ENCODE measurements at regions not wholly inside any gene's neighbourhood (a gene's known extent, or its start where the extent isn't known, plus 50 kb on each side); places are given as distances from the start of the nearest gene placed in this dataset.

- DNase-seq (ENCODE audit: low spot score in 2 of 2) = peak in 1 of 2 donors; percentile 31
- no peak for TF ChIP-seq POLR2A (IDR thresholded peaks at IDR 0.05)
- TF ChIP-seq CTCF (IDR thresholded peaks at IDR 0.05) = no peak
- WGBS, 2 donors = 80 to 81% methylated on average over 8 of the region's 8 CpGs
- no peak overlapping the region for H3K4me3 ChIP-seq (ENCODE audit: low read depth, poor library complexity, severe bottlenecking)
- intact Hi-C loops (cut with DNase I; ENCODE audit: low total_unique reads) = no loop called here
These were observed 377.1 kb upstream of the HS6ST1 start for GRCh38 chr2:128695646-128696220.

GRCh38 chr2:128696421-128696820 lies 377.8 kb upstream of the HS6ST1 start:
- no peak for DNase-seq (ENCODE audit: low spot score in 2 of 2)
- intact Hi-C loops (cut with DNase I; ENCODE audit: low total_unique reads) = no loop called here
- no peak for TF ChIP-seq POLR2A (IDR thresholded peaks at IDR 0.05)
- no peak for TF ChIP-seq CTCF (IDR thresholded peaks at IDR 0.05)
- H3K4me3 ChIP-seq (ENCODE audit: low read depth, poor library complexity, severe bottlenecking) = no peak overlapping the region
- 89% methylated on average over 6 of the region's 6 CpGs for WGBS, 2 donors

- no peak overlapping the region for H3K4me3 ChIP-seq (ENCODE audit: low read depth, poor library complexity, severe bottlenecking)
- no peak for TF ChIP-seq CTCF (IDR thresholded peaks at IDR 0.05)
- TF ChIP-seq POLR2A (IDR thresholded peaks at IDR 0.05) = no peak
- intact Hi-C loops (cut with DNase I; ENCODE audit: low total_unique reads) = no loop called here
- WGBS, 2 donors = 88 to 89% methylated on average over 2 of the region's 2 CpGs
- DNase-seq (ENCODE audit: low spot score in 2 of 2) = no peak
These were observed 382.8 kb upstream of the HS6ST1 start for GRCh38 chr2:128701418-128701817.

GRCh38 chr2:128702616-128703015 lies 383.9 kb upstream of the HS6ST1 start:
- intact Hi-C loops (cut with DNase I; ENCODE audit: low total_unique reads) = no loop called here
- 74 to 83% methylated on average over 1 of the region's 1 CpG for WGBS, 2 donors

GRCh38 chr2:128708106-128708816 lies 389.6 kb upstream of the HS6ST1 start:
- intact Hi-C loops (cut with DNase I; ENCODE audit: low total_unique reads) = no loop called here
- TF ChIP-seq POLR2A (IDR thresholded peaks at IDR 0.05) (no peak), CTCF (IDR thresholded peaks at IDR 0.05) (no peak)
- H3K4me3 ChIP-seq (ENCODE audit: low read depth, poor library complexity, severe bottlenecking) = no peak overlapping the region
- DNase-seq (ENCODE audit: low spot score in 2 of 2) = no peak

More at GRCh38 chr2:128702616-128703015, 383.9 kb upstream of the HS6ST1 start:
- H3K4me3 ChIP-seq (ENCODE audit: low read depth, poor library complexity, severe bottlenecking) = no peak overlapping the region
- TF ChIP-seq CTCF (IDR thresholded peaks at IDR 0.05) (no peak), POLR2A (IDR thresholded peaks at IDR 0.05) (no peak)
- DNase-seq (ENCODE audit: low spot score in 2 of 2) = no peak

Data from lower leg skin (tissue), 4 donors.